Loucy (cell line): ENCODE measurements at regions not wholly inside any gene's neighbourhood (a gene's known extent, or its start where the extent isn't known, plus 50 kb on each side); places are given as distances from the start of the nearest gene placed in this dataset.

Source experiments
- EZH2phosphoT487 ChIP-seq: fragments of 200-600 bp; IDR thresholded peaks from 2 replicates; pipeline ENCODE4 v1.6.1; 2018; ENCODE audit warnings: antibody characterized with exemption, mild to moderate bottlenecking, moderate library complexity, borderline replicate concordance
- TF ChIP-seq, protein P1 (sequence below): fragments of 200-600 bp; sonication (generic); conservative IDR thresholded peaks from 2 replicates; pipeline ENCODE4 v1.5.1; 2014; ENCODE audit warnings: mild to moderate bottlenecking, antibody characterized with exemption, low read length

DNA sequence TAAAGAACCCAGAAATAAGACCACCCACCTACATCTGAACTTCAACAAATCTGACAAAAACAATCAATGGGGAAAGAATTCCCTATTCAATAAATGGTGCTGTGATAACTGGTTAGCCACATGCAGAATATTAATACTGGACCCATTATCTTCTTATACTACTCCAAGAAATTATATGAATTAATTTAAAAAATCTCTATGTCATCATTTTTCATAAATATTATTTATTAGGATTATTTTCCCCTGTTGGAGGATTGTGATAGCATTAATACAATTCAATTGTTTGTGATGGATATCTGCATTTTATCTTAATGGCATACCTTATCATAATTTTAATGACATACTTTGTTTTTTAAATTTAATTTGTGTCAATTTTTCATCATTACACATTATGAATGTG is 682.2 kb upstream of the CTNND2 start:
- TF ChIP-seq, protein P1, sequence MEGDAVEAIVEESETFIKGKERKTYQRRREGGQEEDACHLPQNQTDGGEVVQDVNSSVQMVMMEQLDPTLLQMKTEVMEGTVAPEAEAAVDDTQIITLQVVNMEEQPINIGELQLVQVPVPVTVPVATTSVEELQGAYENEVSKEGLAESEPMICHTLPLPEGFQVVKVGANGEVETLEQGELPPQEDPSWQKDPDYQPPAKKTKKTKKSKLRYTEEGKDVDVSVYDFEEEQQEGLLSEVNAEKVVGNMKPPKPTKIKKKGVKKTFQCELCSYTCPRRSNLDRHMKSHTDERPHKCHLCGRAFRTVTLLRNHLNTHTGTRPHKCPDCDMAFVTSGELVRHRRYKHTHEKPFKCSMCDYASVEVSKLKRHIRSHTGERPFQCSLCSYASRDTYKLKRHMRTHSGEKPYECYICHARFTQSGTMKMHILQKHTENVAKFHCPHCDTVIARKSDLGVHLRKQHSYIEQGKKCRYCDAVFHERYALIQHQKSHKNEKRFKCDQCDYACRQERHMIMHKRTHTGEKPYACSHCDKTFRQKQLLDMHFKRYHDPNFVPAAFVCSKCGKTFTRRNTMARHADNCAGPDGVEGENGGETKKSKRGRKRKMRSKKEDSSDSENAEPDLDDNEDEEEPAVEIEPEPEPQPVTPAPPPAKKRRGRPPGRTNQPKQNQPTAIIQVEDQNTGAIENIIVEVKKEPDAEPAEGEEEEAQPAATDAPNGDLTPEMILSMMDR = no peak
- TF ChIP-seq EZH2phosphoT487 = no peak
